H1 (cell line): ENCODE measurements at regions not wholly inside any gene's neighbourhood (a gene's known extent, or its start where the extent isn't known, plus 50 kb on each side); places are given as distances from the start of the nearest gene placed in this dataset.

Experiments used
- CTCF ChIA-PET: fragments of 300-600 bp; sonication (Branson Sonifier 250); formaldehyde crosslinking; loops from one replicate; lab custom pipeline; 2021; ENCODE audit not compliant: partially characterized antibody; lab: Charles Lee
- POLR2A ChIA-PET: fragments of 300-600 bp; sonication (Branson Sonifier 250); formaldehyde crosslinking; loops from one replicate; lab custom pipeline; 2021; ENCODE audit warnings: inconsistent platforms; ENCODE audit not compliant: partially characterized antibody; lab: Charles Lee
- DNase-seq, 2 experiments: peaks; one replicate each; pipeline versions ENCODE4 v3.0.0 to v3.0.0-alpha.2; 2010 to 2022; ENCODE audit warnings: low spot score in 2 of 2, low read depth in 1 of 2, mixed read lengths in 1 of 2
- FAIRE-seq: peaks from 2 replicates; lab custom pipeline; 2011; peaks lifted over from hg19 to GRCh38; lab: Jason Lieb, UNC
- H2AFZ ChIP-seq: 2 replicates; pipeline ENCODE4 v1.8.1; 2012; ENCODE audit warnings: low read length, inconsistent platforms
- H2AK5ac ChIP-seq: 2 replicates; pipeline ENCODE4 v1.6.1; 2013; ENCODE audit warnings: low read depth, low read length
- H2BK120ac ChIP-seq: replicated peaks from 2 replicates; pipeline ENCODE3; 2013; ENCODE audit warnings: low read depth, low read length, inconsistent platforms
- H2BK12ac ChIP-seq: 2 replicates; pipeline ENCODE4 v1.6.1; 2013; ENCODE audit warnings: low read depth, low read length
- H2BK15ac ChIP-seq: 2 replicates; pipeline ENCODE4 v1.6.1; 2013; ENCODE audit warnings: low read length
- H2BK20ac ChIP-seq: 2 replicates; pipeline ENCODE4 v1.6.1; 2013; ENCODE audit warnings: low read length
- H2BK5ac ChIP-seq: 2 replicates; pipeline ENCODE4 v1.6.1; 2013; ENCODE audit warnings: low read depth, low read length
- H3K14ac ChIP-seq: 2 replicates; pipeline ENCODE4 v1.6.1; 2013; ENCODE audit warnings: inconsistent platforms; ENCODE audit not compliant: insufficient read length
- H3K18ac ChIP-seq: 2 replicates; pipeline ENCODE4 v1.6.1; 2013; ENCODE audit warnings: low read length; ENCODE audit errors: extremely low read depth
- H3K23ac ChIP-seq: 2 replicates; pipeline ENCODE4 v1.6.1; 2013; ENCODE audit warnings: inconsistent platforms; ENCODE audit not compliant: insufficient read length
- H3K23me2 ChIP-seq: 2 replicates; pipeline ENCODE4 v1.6.1; 2013; ENCODE audit warnings: low read depth, low read length
- H3K27ac ChIP-seq: 2 replicates; pipeline ENCODE4 v1.6.1; 2011; ENCODE audit warnings: low read depth, low read length, inconsistent platforms
- H3K27me3 ChIP-seq, 4 experiments: replicated peaks in 1 of 4; 1 replicate in 1 of 4; 2 replicates in 3 of 4; pipeline versions ENCODE4 v1.6.1 to v1.8.1; 2011 to 2013; ENCODE audit warnings: low read length in 3 of 4, mild to moderate bottlenecking in 3 of 4, inconsistent platforms in 2 of 4, mixed read lengths in 2 of 4, moderate library complexity in 1 of 4; ENCODE audit not compliant: control insufficient read depth in 3 of 4, insufficient read depth in 3 of 4; ENCODE audit errors: extremely low read depth in 1 of 4
- H3K36me3 ChIP-seq, 4 experiments: 2 replicates each; pipeline versions ENCODE4 v1.6.1 to v1.8.1; 2011 to 2013; ENCODE audit warnings: mild to moderate bottlenecking in 4 of 4, low read length in 3 of 4, moderate library complexity in 2 of 4, control low read depth in 1 of 4, inconsistent platforms in 1 of 4; ENCODE audit not compliant: insufficient read depth in 4 of 4, control insufficient read depth in 2 of 4
- H3K4ac ChIP-seq: replicated peaks from 2 replicates; pipeline ENCODE3; 2013; ENCODE audit warnings: low read length, low read depth, mixed read lengths, inconsistent platforms; ENCODE audit not compliant: insufficient read length
- H3K4me1 ChIP-seq, 4 experiments: replicated peaks in 1 of 4; 1 replicate in 1 of 4; 2 replicates in 3 of 4; pipeline versions ENCODE4 v1.6.1 to v1.8.1; 2011 to 2013; ENCODE audit warnings: low read length in 3 of 4, inconsistent platforms in 2 of 4, mixed read lengths in 1 of 4; ENCODE audit not compliant: insufficient read depth in 4 of 4, control insufficient read depth in 3 of 4
- H3K4me2 ChIP-seq, 2 experiments: 2 replicates each; pipeline versions ENCODE4 v1.6.1 to v1.8.1; 2011 to 2013; ENCODE audit warnings: low read depth in 2 of 2, low read length in 2 of 2, control low read depth in 1 of 2, inconsistent platforms in 1 of 2, mild to moderate bottlenecking in 1 of 2; ENCODE audit not compliant: insufficient read depth in 1 of 2
- H3K4me3 ChIP-seq, 4 experiments: fragments of 200-600, 300-600 bp in 1 of 4; sonication (generic), shearing (Covaris generic), sonication (Bioruptor Twin) in 1 of 4; 2 replicates each; pipeline versions ENCODE4 v1.5.1 to v1.8.1; 2011 to 2016; ENCODE audit warnings: low read length in 4 of 4, low read depth in 3 of 4, control low read depth in 2 of 4, inconsistent platforms in 2 of 4, mild to moderate bottlenecking in 2 of 4, mixed read lengths in 1 of 4, moderate library complexity in 1 of 4; ENCODE audit not compliant: insufficient read depth in 2 of 4; ENCODE audit errors: extremely low read depth in 1 of 4
- H3K56ac ChIP-seq: replicated peaks from 2 replicates; pipeline ENCODE3; 2013; ENCODE audit warnings: low read depth, mild to moderate bottlenecking, mixed read lengths, low read length, inconsistent platforms; ENCODE audit not compliant: insufficient read length
- H3K79me1 ChIP-seq: 2 replicates; pipeline ENCODE4 v1.6.1; 2013; ENCODE audit warnings: low read depth, low read length, control low read depth
- H3K79me2 ChIP-seq, 2 experiments: 2 replicates each; pipeline versions ENCODE4 v1.6.1 to v1.8.1; 2012 to 2013; ENCODE audit warnings: low read length in 2 of 2, mild to moderate bottlenecking in 2 of 2, inconsistent platforms in 1 of 2; ENCODE audit not compliant: insufficient read depth in 2 of 2, control insufficient read depth in 1 of 2
- H3K9ac ChIP-seq, 4 experiments: replicated peaks in 1 of 4; 1 replicate in 1 of 4; 2 replicates in 3 of 4; pipeline versions ENCODE4 v1.6.1 to v1.8.1; 2011 to 2013; ENCODE audit warnings: low read depth in 3 of 4, low read length in 3 of 4, control low read depth in 2 of 4, mild to moderate bottlenecking in 2 of 4, moderate library complexity in 2 of 4, inconsistent platforms in 1 of 4; ENCODE audit errors: extremely low read depth in 1 of 4
- H3K9me3 ChIP-seq, 2 experiments: 2 replicates each; pipeline versions ENCODE4 v1.6.1 to v1.8.1; 2012 to 2013; ENCODE audit warnings: mild to moderate bottlenecking in 2 of 2, moderate library complexity in 2 of 2, control low read depth in 1 of 2, inconsistent platforms in 1 of 2, low read depth in 1 of 2, low read length in 1 of 2, mixed read lengths in 1 of 2; ENCODE audit not compliant: insufficient read depth in 2 of 2
- H4K20me1 ChIP-seq, 2 experiments: replicated peaks in 1 of 2; 2 replicates each; pipeline versions ENCODE3 to v1.8.1; 2011 to 2013; ENCODE audit warnings: inconsistent platforms in 2 of 2, low read length in 2 of 2, mild to moderate bottlenecking in 1 of 2; ENCODE audit not compliant: insufficient read depth in 2 of 2, control insufficient read depth in 1 of 2
- H4K5ac ChIP-seq: 2 replicates; pipeline ENCODE4 v1.6.1; 2013; ENCODE audit warnings: low read length, low read depth, mixed read lengths, inconsistent platforms; ENCODE audit not compliant: insufficient read length
- H4K8ac ChIP-seq: 2 replicates; pipeline ENCODE4 v1.8.0; 2013; ENCODE audit warnings: mild to moderate bottlenecking, moderate library complexity, low read length, inconsistent platforms; ENCODE audit not compliant: insufficient read depth; ENCODE audit errors: extremely low read depth
- H4K91ac ChIP-seq: replicated peaks from 2 replicates; pipeline ENCODE3; 2013; ENCODE audit warnings: low read length, mixed read lengths, inconsistent platforms; ENCODE audit not compliant: insufficient read length
- EZH2 ChIP-seq: fragments of 200-600 bp; sonication (generic); IDR thresholded peaks from 2 replicates; pipeline ENCODE4 v1.7.1; 2012; ENCODE audit warnings: low read depth, mild to moderate bottlenecking, moderate library complexity, low read length, inconsistent platforms; ENCODE audit not compliant: severe bottlenecking
- WGBS, 2 experiments: shearing (Covaris generic) in 1 of 2; methylation state at CpG; one replicate each; pipeline versions ENCODE4 v1.1.6 to v1.1.7; 2013 to 2015; ENCODE audit warnings: low lambda C conversion rate in 2 of 2, mixed read lengths in 2 of 2, inconsistent platforms in 1 of 2, low coverage in 1 of 2, missing lambda C conversion rate in 1 of 2; ENCODE audit not compliant: insufficient replicate concordance in 2 of 2, insufficient coverage in 1 of 2, insufficient read length in 1 of 2; ENCODE audit errors: extremely low coverage in 1 of 2, missing lambda C conversion rate in 1 of 2; 5-methylcytosine and 5-hydroxymethylcytosine counted together

DNA sequence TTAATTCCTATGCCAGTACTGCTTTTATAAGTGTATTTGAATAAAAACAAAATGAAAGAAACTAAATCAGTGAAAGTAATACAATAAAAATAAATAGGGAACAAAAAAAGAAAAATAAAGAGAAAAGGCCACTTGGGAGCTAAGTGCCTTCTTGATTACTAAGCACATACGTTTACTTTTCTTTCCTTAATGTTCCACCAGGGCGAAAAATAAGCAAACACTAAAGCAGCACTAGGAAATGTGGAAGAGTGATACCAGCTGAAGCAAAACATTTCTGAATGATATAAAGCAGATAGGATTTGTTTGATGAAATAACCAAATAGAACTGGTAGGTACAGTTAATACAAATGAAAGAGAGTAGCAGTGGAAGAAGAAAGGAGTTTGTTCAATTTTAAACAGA lies 132.8 kb upstream of the ZPLD1 start:
- no peak overlapping the region for H4K8ac ChIP-seq
- no peak overlapping the region for H3K14ac ChIP-seq
- no peak overlapping the region for H3K4me3 ChIP-seq
- H2AFZ ChIP-seq, result no peak overlapping the region
- H3K4me1 ChIP-seq, result no peaks in the 10 kb centered on the region
- H3K9ac ChIP-seq, result no peak overlapping the region
- H4K5ac ChIP-seq, result no peak overlapping the region
- no peak overlapping the region for H3K4ac ChIP-seq
- H3K4me2 ChIP-seq, result no peak overlapping the region
- H3K23ac ChIP-seq, result no peak overlapping the region
- H3K36me3 ChIP-seq, result no peaks in the 10 kb centered on the region
- H3K56ac ChIP-seq, result no peak overlapping the region
- H2BK12ac ChIP-seq, result no peak overlapping the region
- H3K18ac ChIP-seq, result no peak overlapping the region
- no peaks in the 10 kb centered on the region for H3K27me3 ChIP-seq
- no peaks in the 10 kb centered on the region for H4K20me1 ChIP-seq
- H2BK5ac ChIP-seq, result no peak overlapping the region
- FAIRE-seq (no peak), DNase-seq (no peak)
- H4K91ac ChIP-seq, result no peak overlapping the region
- H2BK15ac ChIP-seq, result no peak overlapping the region
- no peaks in the 10 kb centered on the region for H3K79me2 ChIP-seq
- POLR2A ChIA-PET, result no interaction called here
- no peak overlapping the region for H2BK20ac ChIP-seq
- no peak overlapping the region for H2AK5ac ChIP-seq
- WGBS, 2 experiments, result 86% methylated on average over 2 of the region's 2 CpGs; no CpG with 5 or more reads in 1 of the 2 experiments
- no peaks in the 10 kb centered on the region for H3K23me2 ChIP-seq
- H3K79me1 ChIP-seq, result no peaks in the 10 kb centered on the region
- H2BK120ac ChIP-seq, result no peak overlapping the region
- CTCF ChIA-PET, result interaction anchor here (0.6 to 1.5 kb wide), 4 partner anchors 16 to 228 kb away, joined by 3 to 4 read pairs (median 3); no protein-coding TSS in a partner anchor
- no peaks in the 10 kb centered on the region for H3K9me3 ChIP-seq
- H3K27ac ChIP-seq, result no peak overlapping the region
- TF ChIP-seq EZH2, result no peak
